Bronchial epithelial cell (primary cell): ENCODE measurements at regions not wholly inside any gene's neighbourhood (a gene's known extent, or its start where the extent isn't known, plus 50 kb on each side); places are given as distances from the start of the nearest gene placed in this dataset.

ENCODE experiments used
- DNase-seq: peaks from one replicate; pipeline ENCODE4 v3.0.0-alpha.2; 2010; ENCODE audit warnings: low read depth
- FAIRE-seq: peaks from 2 replicates; lab custom pipeline; 2011; peaks lifted over from hg19 to GRCh38; lab: Jason Lieb, UNC
- H3K27me3 ChIP-seq: 2 replicates; pipeline ENCODE4 v1.5.1; 2011; ENCODE audit warnings: low read length; ENCODE audit not compliant: control insufficient read depth, insufficient read depth
- H3K36me3 ChIP-seq: 2 replicates; pipeline ENCODE4 v1.5.1; 2011; ENCODE audit warnings: low read length; ENCODE audit not compliant: control insufficient read depth, insufficient read depth
- H3K4me3 ChIP-seq: 2 replicates; pipeline ENCODE4 v1.5.1; 2011; ENCODE audit warnings: mild to moderate bottlenecking, low read depth, low read length, control low read depth
- CTCF ChIP-seq: IDR thresholded peaks from 2 replicates; pipeline ENCODE4 v1.5.1; 2011; ENCODE audit warnings: mild to moderate bottlenecking, moderate library complexity, low read length, control low read depth, inconsistent platforms; ENCODE audit not compliant: insufficient read depth, severe bottlenecking

- no peak for TF ChIP-seq CTCF
- Histone ChIP-seq H3K36me3 (no peaks in the 10 kb centered on the region), H3K4me3 (no peak overlapping the region), H3K27me3 (no peaks in the 10 kb centered on the region)
- FAIRE-seq (no peak), DNase-seq (no peak)
These were observed 115.5 kb downstream of the PAPOLA start for GRCh38 chr14:96617635-96618034.

- H3K4me3 ChIP-seq, result no peak overlapping the region
- H3K36me3 ChIP-seq, result no peaks in the 10 kb centered on the region
- FAIRE-seq (no peak), DNase-seq (no peak)
- TF ChIP-seq CTCF, result no peak
- H3K27me3 ChIP-seq, result no peaks in the 10 kb centered on the region
These were observed 120.7 kb downstream of the PAPOLA start for GRCh38 chr14:96622926-96623325.

GRCh38 chr14:96623676-96624484 is 121.7 kb downstream of the PAPOLA start:
- Histone ChIP-seq H3K4me3 (no peak overlapping the region), H3K27me3 (no peaks in the 10 kb centered on the region), H3K36me3 (no peaks in the 10 kb centered on the region)
- DNase-seq (no peak), FAIRE-seq (no peak)
- TF ChIP-seq CTCF, result no peak

GRCh38 chr14:96624661-96625425 is 122.7 kb downstream of the PAPOLA start:
- DNase-seq (no peak), FAIRE-seq (no peak)
- Histone ChIP-seq H3K36me3 (no peaks in the 10 kb centered on the region), H3K4me3 (no peak overlapping the region), H3K27me3 (no peaks in the 10 kb centered on the region)
- no peak for TF ChIP-seq CTCF

- no peak for FAIRE-seq
- Histone ChIP-seq H3K36me3 (no peaks in the 10 kb centered on the region), H3K27me3 (no peaks in the 10 kb centered on the region), H3K4me3 (no peak overlapping the region)
- no peak for DNase-seq
- no peak for TF ChIP-seq CTCF
These were observed 123.3 kb downstream of the PAPOLA start for GRCh38 chr14:96625426-96625985.
